Cardiac muscle cell (in vitro differentiated cells and primary cell): ENCODE measurements at regions not wholly inside any gene's neighbourhood (a gene's known extent, or its start where the extent isn't known, plus 50 kb on each side); places are given as distances from the start of the nearest gene placed in this dataset.

ENCODE experiments used
- DNase-seq, 2 donors: peaks; one replicate each; pipeline versions ENCODE4 v3.0.0 to v3.0.0-alpha.2; 2010 to 2017; ENCODE audit warnings: low read depth in 1 of 2, low spot score in 1 of 2
- H3K27ac ChIP-seq: fragments of 200-600 bp; sonication (generic); 2 replicates; pipeline ENCODE4 v1.5.1; 2016
- H3K27me3 ChIP-seq: fragments of 200-600 bp; sonication (generic); 2 replicates; pipeline ENCODE4 v1.6.0; 2016; ENCODE audit warnings: control low read depth
- H3K36me3 ChIP-seq: fragments of 200-600 bp; sonication (generic); 2 replicates; pipeline ENCODE4 v1.5.1; 2016; ENCODE audit warnings: control low read depth
- H3K4me1 ChIP-seq: fragments of 200-600 bp; sonication (generic); 2 replicates; pipeline ENCODE4 v1.8.1; 2017; ENCODE audit warnings: low read depth, mild to moderate bottlenecking, mixed run types
- H3K4me3 ChIP-seq: fragments of 200-600 bp; sonication (generic); 2 replicates; pipeline ENCODE4 v1.5.1; 2016; ENCODE audit warnings: mild to moderate bottlenecking
- H3K9me3 ChIP-seq: fragments of 200-600 bp; sonication (generic); 2 replicates; pipeline ENCODE4 v1.5.1; 2017; ENCODE audit warnings: low read depth, mild to moderate bottlenecking, control low read depth
- CTCF ChIP-seq: IDR thresholded peaks from 2 replicates; pipeline ENCODE4 v1.5.1; 2012; ENCODE audit warnings: low read depth, mild to moderate bottlenecking, low read length

GRCh38 chrX:98459669-98460068 is 1576.0 kb downstream of the RPA4 start:
- Histone ChIP-seq H3K27ac (no peak overlapping the region), H3K9me3 (no peaks in the 10 kb centered on the region), H3K4me1 (no peaks in the 10 kb centered on the region), H3K27me3 (no peaks in the 10 kb centered on the region), H3K36me3 (no peaks in the 10 kb centered on the region), H3K4me3 (no peak overlapping the region)
- DNase-seq, result no peak
- no peak for TF ChIP-seq CTCF

GRCh38 chrX:98480606-98481005 is 1596.9 kb downstream of the RPA4 start:
- no peak for TF ChIP-seq CTCF
- Histone ChIP-seq H3K36me3 (no peaks in the 10 kb centered on the region), H3K27me3 (no peaks in the 10 kb centered on the region), H3K4me3 (no peak overlapping the region), H3K27ac (no peak overlapping the region), H3K9me3 (no peaks in the 10 kb centered on the region), H3K4me1 (no peaks in the 10 kb centered on the region)
- DNase-seq, result no peak

- TF ChIP-seq CTCF, result no peak
- no peaks in the 10 kb centered on the region for H3K9me3 ChIP-seq
- no peaks in the 10 kb centered on the region for H3K27me3 ChIP-seq
- H3K4me3 ChIP-seq, result no peak overlapping the region
- no peaks in the 10 kb centered on the region for H3K36me3 ChIP-seq
- no peak overlapping the region for H3K27ac ChIP-seq
- no peak for DNase-seq
- H3K4me1 ChIP-seq, result no peaks in the 10 kb centered on the region
Observed at GRCh38 chrX:98481636-98482035, 1597.9 kb downstream of the RPA4 start.

GRCh38 chrX:98490670-98491069 is 1607.0 kb downstream of the RPA4 start:
- H3K27me3 ChIP-seq, result no peaks in the 10 kb centered on the region
- no peak overlapping the region for H3K27ac ChIP-seq
- H3K4me1 ChIP-seq, result no peaks in the 10 kb centered on the region
- TF ChIP-seq CTCF, result no peak
- DNase-seq, result no peak
- no peak overlapping the region for H3K4me3 ChIP-seq
- H3K36me3 ChIP-seq, result no peaks in the 10 kb centered on the region
- H3K9me3 ChIP-seq, result no peaks in the 10 kb centered on the region

GRCh38 chrX:98501426-98501825 is 1617.7 kb downstream of the RPA4 start:
- Histone ChIP-seq H3K27me3 (no peaks in the 10 kb centered on the region), H3K4me1 (peaks cover 4% of the 10 kb centered on the region), H3K4me3 (no peak overlapping the region), H3K27ac (no peak overlapping the region), H3K36me3 (no peaks in the 10 kb centered on the region), H3K9me3 (no peaks in the 10 kb centered on the region)
- DNase-seq, result no peak
- no peak for TF ChIP-seq CTCF

GRCh38 chrX:98506907-98507306 is 1623.2 kb downstream of the RPA4 start:
- H3K27ac ChIP-seq, result no peak overlapping the region

More at GRCh38 chrX:98506907-98507306, 1623.2 kb downstream of the RPA4 start:
- Histone ChIP-seq H3K36me3 (no peaks in the 10 kb centered on the region), H3K27me3 (no peaks in the 10 kb centered on the region), H3K9me3 (no peaks in the 10 kb centered on the region), H3K4me3 (no peak overlapping the region), H3K4me1 (no peaks in the 10 kb centered on the region)
- TF ChIP-seq CTCF, result no peak
- no peak for DNase-seq
